HepG2 (cell line): ENCODE measurements at regions not wholly inside any gene's neighbourhood (a gene's known extent, or its start where the extent isn't known, plus 50 kb on each side); places are given as distances from the start of the nearest gene placed in this dataset.

Experiments used
- ATAC-seq: fragments of 200-7000 bp; cut with Tn5 transposase; 3 replicates; pipeline ENCODE4 v1.9.1; 2020; ENCODE audit warnings: mild to moderate bottlenecking, moderate library complexity
- BruUV-seq: library from RNA; stranded (reverse); fragments of 400-500 nt; replicated peaks from 2 replicates; lab custom pipeline; 2021; lab: Mats Ljungman, UMichigan
- CTCF ChIA-PET: fragments of 300-600 bp; formaldehyde crosslinking; extraction: SDS; loops from one replicate; lab custom pipeline; 2021; ENCODE audit warnings: low total read pairs, inconsistent platforms, low intra/inter-chr PET ratio; lab: Yijun Ruan, JAX
- POLR2A ChIA-PET: fragments of 350-600 bp; sonication (Branson Sonifier 250); formaldehyde crosslinking; loops from one replicate; lab custom pipeline; 2020; ENCODE audit warnings: antibody characterized with exemption, inconsistent platforms; lab: Yijun Ruan, JAX
- DNase-seq: peaks from one replicate; pipeline ENCODE4 v3.0.0-alpha.2; 2015; ENCODE audit warnings: low spot score
- FAIRE-seq: peaks from 3 replicates; lab custom pipeline; 2011; peaks lifted over from hg19 to GRCh38; lab: Jason Lieb, UNC
- H2AFZ ChIP-seq: one replicate; pipeline ENCODE4 v1.6.1; 2011; ENCODE audit warnings: low read length, inconsistent platforms
- H3K27ac ChIP-seq: fragments of 300-600 bp; 3 replicates; pipeline ENCODE4 v1.8.0; 2011; ENCODE audit warnings: mixed run types, mild to moderate bottlenecking, mixed read lengths, low read length, inconsistent platforms; ENCODE audit not compliant: insufficient read depth; ENCODE audit errors: extremely low read length
- H3K27me3 ChIP-seq, 2 experiments: fragments of 200-600 bp in 1 of 2; 2 replicates in 1 of 2; 3 replicates in 1 of 2; pipeline versions ENCODE4 v1.6.0 to v1.8.0; 2011; ENCODE audit warnings: low read length in 2 of 2, mild to moderate bottlenecking in 2 of 2, moderate library complexity in 2 of 2, inconsistent platforms in 1 of 2; ENCODE audit not compliant: insufficient read depth in 2 of 2, control insufficient read depth in 1 of 2
- H3K36me3 ChIP-seq, 2 experiments: fragments of 200-600 bp in 1 of 2; replicated peaks in 1 of 2; 2 replicates in 1 of 2; 3 replicates in 1 of 2; pipeline versions ENCODE4 v1.5.1 to v1.8.0; 2011; ENCODE audit warnings: low read length in 2 of 2, inconsistent platforms in 1 of 2; ENCODE audit not compliant: insufficient read depth in 2 of 2, control insufficient read depth in 1 of 2
- H3K4me1 ChIP-seq: 2 replicates; pipeline ENCODE4 v1.5.1; 2012; ENCODE audit warnings: low read length, inconsistent platforms; ENCODE audit not compliant: insufficient read depth
- H3K4me2 ChIP-seq: 2 replicates; pipeline ENCODE4 v1.6.0; 2011; ENCODE audit warnings: low read depth, low read length, inconsistent platforms
- H3K4me3 ChIP-seq, 3 experiments: fragments of 200-600 bp in 1 of 3; sonication (generic), shearing (Covaris generic) in 1 of 3; replicated peaks in 1 of 3; 2 replicates each; pipeline ENCODE4 v1.5.1; 2011 to 2016; ENCODE audit warnings: low read length in 3 of 3, inconsistent platforms in 2 of 3, low read depth in 2 of 3, mild to moderate bottlenecking in 2 of 3, control low read depth in 1 of 3, mixed read lengths in 1 of 3; ENCODE audit not compliant: insufficient read depth in 1 of 3
- H3K79me2 ChIP-seq: one replicate; pipeline ENCODE4 v1.6.1; 2011; ENCODE audit warnings: low read length, inconsistent platforms; ENCODE audit not compliant: insufficient read depth
- H3K9ac ChIP-seq: 2 replicates; pipeline ENCODE4 v1.6.0; 2011; ENCODE audit warnings: mild to moderate bottlenecking, low read depth, low read length, inconsistent platforms; ENCODE audit not compliant: insufficient read depth
- H3K9me3 ChIP-seq: 2 replicates; pipeline ENCODE4 v1.5.1; 2012; ENCODE audit warnings: mild to moderate bottlenecking, low read length
- H4K20me1 ChIP-seq: 2 replicates; pipeline ENCODE4 v1.6.0; 2011; ENCODE audit warnings: inconsistent platforms, mild to moderate bottlenecking, low read length, moderate library complexity; ENCODE audit not compliant: insufficient read depth
- ARHGAP35 ChIP-seq: sonication (generic); formaldehyde crosslinking; IDR thresholded peaks from 2 replicates; pipeline ENCODE4 v1.9.0; 2022; ENCODE audit warnings: mild to moderate bottlenecking, inconsistent platforms, moderate library complexity, missing genetic modification reagents, borderline replicate concordance
- CEBPG ChIP-seq: IDR thresholded peaks from 2 replicates; pipeline ENCODE4 v1.6.1; 2016
- GPN1 ChIP-seq: sonication (generic); formaldehyde crosslinking; IDR thresholded peaks from 2 replicates; pipeline ENCODE4 v1.5.1; 2020; ENCODE audit warnings: missing genetic modification reagents, borderline replicate concordance
- HHEX ChIP-seq: IDR thresholded peaks from 2 replicates; pipeline ENCODE4 v1.6.1; 2016; ENCODE audit warnings: control low read depth
- IRF1 ChIP-seq: sonication (generic); formaldehyde crosslinking; IDR thresholded peaks from 2 replicates; pipeline ENCODE4 v1.4.0; 2020; ENCODE audit warnings: low read depth, mild to moderate bottlenecking, missing genetic modification reagents
- PAXIP1 ChIP-seq: sonication (generic); formaldehyde crosslinking; conservative IDR thresholded peaks from 2 replicates; pipeline ENCODE4 v1.4.0; 2020; ENCODE audit warnings: mild to moderate bottlenecking, missing genetic modification reagents, moderate library complexity
- PHF5A ChIP-seq: IDR thresholded peaks from one replicate; pipeline ENCODE4 v1.6.1; 2018; ENCODE audit warnings: low read depth, missing genetic modification reagents; ENCODE audit not compliant: unreplicated experiment
- ZMAT3 ChIP-seq: sonication (generic); formaldehyde crosslinking; conservative IDR thresholded peaks from 2 replicates; pipeline ENCODE4 v1.7.0; 2021; ENCODE audit warnings: missing genetic modification reagents
- ZNF24 ChIP-seq: fragments of 450-650 bp; IDR thresholded peaks from 2 replicates; pipeline ENCODE4 v1.6.1; 2017; ENCODE audit warnings: antibody characterized with exemption, mild to moderate bottlenecking
- WGBS: methylation state at CpG from one replicate; pipeline ENCODE4 v1.1.6; 2017; ENCODE audit warnings: low lambda C conversion rate; 5-methylcytosine and 5-hydroxymethylcytosine counted together
- in situ Hi-C: cut with HindIII; loops from 2 replicates; pipeline ENCODE4 v1.10.0; 2017; ENCODE audit warnings: low pct_unique_long_range_greater_than_20kb; ENCODE audit not compliant: extremely low pct_ligation_motif_present
- intact Hi-C: fragments of 100-400 bp; cut with micrococcal nuclease; formaldehyde crosslinking; loops from one replicate; pipeline ENCODE4 v1.10.0; 2022; ENCODE audit not compliant: unreplicated experiment
- TF ChIP-seq, protein P1 (sequence below): sonication (generic); formaldehyde crosslinking; IDR thresholded peaks from 2 replicates; pipeline ENCODE4 v1.5.1; 2020; ENCODE audit warnings: mild to moderate bottlenecking, missing genetic modification reagents, moderate library complexity

DNA sequence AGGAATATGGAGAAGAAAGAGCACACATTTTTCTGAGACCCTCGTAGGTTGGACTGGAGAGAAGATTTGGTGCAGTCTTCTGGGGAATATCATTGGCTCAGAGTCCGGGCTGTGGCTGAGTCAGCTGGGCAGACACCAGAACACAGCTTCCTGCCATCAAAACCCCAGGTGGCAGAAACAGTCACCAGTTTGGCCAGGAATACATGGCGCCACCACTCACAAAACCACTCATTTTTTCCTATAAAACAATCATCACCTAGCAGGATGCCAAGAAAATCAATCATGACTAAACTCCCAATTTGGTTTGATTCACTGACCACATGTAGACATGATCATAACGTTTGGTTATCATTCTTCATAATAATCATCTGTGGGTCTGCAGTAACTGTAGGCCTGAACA, 178.1 kb upstream of the PBX1 start:
- H3K27me3 ChIP-seq, result no peaks in the 10 kb centered on the region
- FAIRE-seq (no peak), DNase-seq (no peak), ATAC-seq (no peak)
- CTCF ChIA-PET, result no interaction called here
- POLR2A ChIA-PET, result no interaction called here
- WGBS, result 0% methylated on average over 4 of the region's 4 CpGs
- H3K4me1 ChIP-seq, result no peaks in the 10 kb centered on the region
- in situ Hi-C loops, result no loop called here
- no peaks in the 10 kb centered on the region for H3K79me2 ChIP-seq
- TF ChIP-seq ARHGAP35 (CRISPR knock-in tag), result no peak
- TF ChIP-seq PAXIP1 (CRISPR knock-in tag), result no peak
- no peak for TF ChIP-seq IRF1 (CRISPR knock-in tag)
- TF ChIP-seq ZMAT3 (CRISPR knock-in tag), result no peak
- TF ChIP-seq, protein P1, sequence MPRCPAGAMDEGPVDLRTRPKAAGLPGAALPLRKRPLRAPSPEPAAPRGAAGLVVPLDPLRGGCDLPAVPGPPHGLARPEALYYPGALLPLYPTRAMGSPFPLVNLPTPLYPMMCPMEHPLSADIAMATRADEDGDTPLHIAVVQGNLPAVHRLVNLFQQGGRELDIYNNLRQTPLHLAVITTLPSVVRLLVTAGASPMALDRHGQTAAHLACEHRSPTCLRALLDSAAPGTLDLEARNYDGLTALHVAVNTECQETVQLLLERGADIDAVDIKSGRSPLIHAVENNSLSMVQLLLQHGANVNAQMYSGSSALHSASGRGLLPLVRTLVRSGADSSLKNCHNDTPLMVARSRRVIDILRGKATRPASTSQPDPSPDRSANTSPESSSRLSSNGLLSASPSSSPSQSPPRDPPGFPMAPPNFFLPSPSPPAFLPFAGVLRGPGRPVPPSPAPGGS (CRISPR knock-in tag), result no peak
- TF ChIP-seq CEBPG (CRISPR knock-in tag), result no peak
- TF ChIP-seq ZNF24, result no peak
- TF ChIP-seq PHF5A (CRISPR knock-in tag), result no peak
- no peak for TF ChIP-seq HHEX (CRISPR knock-in tag)
- TF ChIP-seq GPN1 (CRISPR knock-in tag), result no peak
- no peak overlapping the region for H3K9ac ChIP-seq
- intact Hi-C loops, result no loop called here
- H3K4me2 ChIP-seq, result no peak overlapping the region
- H4K20me1 ChIP-seq, result no peaks in the 10 kb centered on the region
- H3K36me3 ChIP-seq, result no peaks in the 10 kb centered on the region
- H2AFZ ChIP-seq, result no peak overlapping the region
- no TSS peak for BruUV-seq
- H3K9me3 ChIP-seq, result peaks cover 86% of the 10 kb centered on the region
- H3K4me3 ChIP-seq, result no peak overlapping the region
- H3K27ac ChIP-seq, result no peak overlapping the region
